Hematopoietic multipotent progenitor cell treated with erythropoietin and hydrocortisone succinate and interleukin-3 and kit ligand, for 15 days (in vitro differentiated cells): ENCODE measurements at regions not wholly inside any gene's neighbourhood (a gene's known extent, or its start where the extent isn't known, plus 50 kb on each side); places are given as distances from the start of the nearest gene placed in this dataset.

Source experiments
- DNase-seq: peaks from one replicate; pipeline ENCODE4 v3.0.0-alpha.2; 2015; ENCODE audit warnings: low spot score

- no peak for DNase-seq
These were observed 60.0 kb downstream of the ING1 start for GRCh38 chr13:110773480-110773879.

- no peak for DNase-seq
These were observed 60.6 kb downstream of the ING1 start for GRCh38 chr13:110774051-110774450.

- DNase-seq, result no peak
These were observed 61.0 kb downstream of the ING1 start for GRCh38 chr13:110774490-110774889.

GRCh38 chr13:110775576-110775975 is 62.1 kb downstream of the ING1 start:
- no peak for DNase-seq

GRCh38 chr13:110777251-110777820 is 63.8 kb downstream of the ING1 start:
- DNase-seq, result no peak

- DNase-seq, result no peak
These were observed 65.5 kb downstream of the ING1 start for GRCh38 chr13:110779022-110779421.

GRCh38 chr13:110780422-110780821 is 66.9 kb downstream of the ING1 start:
- no peak for DNase-seq

GRCh38 chr13:110782185-110782584 is 68.7 kb downstream of the ING1 start:
- no peak for DNase-seq

- DNase-seq, result no peak
These were observed 71.2 kb downstream of the ING1 start for GRCh38 chr13:110784704-110785103.

- DNase-seq, result no peak
These were observed 75.3 kb downstream of the ING1 start for GRCh38 chr13:110788778-110789177.

- no peak for DNase-seq
These were observed 76.4 kb downstream of the ING1 start for GRCh38 chr13:110789871-110790270.

GRCh38 chr13:110790371-110790770 is 76.9 kb downstream of the ING1 start:
- DNase-seq, result no peak

- no peak for DNase-seq
These were observed 80.7 kb downstream of the ING1 start for GRCh38 chr13:110794209-110794608.

GRCh38 chr13:110797230-110797877 is 83.9 kb downstream of the ING1 start:
- DNase-seq, result no peak

- DNase-seq, result no peak
These were observed 84.8 kb downstream of the ING1 start for GRCh38 chr13:110798081-110798994.

GRCh38 chr13:110799246-110800236 is 86.0 kb downstream of the ING1 start:
- no peak for DNase-seq

- DNase-seq, result no peak
These were observed 87.5 kb downstream of the ING1 start for GRCh38 chr13:110801044-110801443.

GRCh38 chr13:110802260-110802659 is 88.8 kb downstream of the ING1 start:
- DNase-seq, result no peak

GRCh38 chr13:110806636-110807035 is 93.1 kb downstream of the ING1 start:
- no peak for DNase-seq

- no peak for DNase-seq
These were observed 94.0 kb downstream of the ING1 start for GRCh38 chr13:110807546-110807945.

GRCh38 chr13:110808138-110808537 is 94.6 kb downstream of the ING1 start:
- no peak for DNase-seq
